NCI-H1436 (cell line): ENCODE measurements at regions not wholly inside any gene's neighbourhood (a gene's known extent, or its start where the extent isn't known, plus 50 kb on each side); places are given as distances from the start of the nearest gene placed in this dataset.
A peak's percentile ranks its signal among the peaks of the same experiment; 100 is the strongest.
"Not testable (repeated sequence)": the region's sequence is repeated elsewhere in the genome, so short reads cannot be mapped to it uniquely, and the experiment has no call there.

Source experiments
- DNase-seq: peaks from one replicate; lab custom pipeline; 2025; lab: John Stamatoyannopoulos, UW

DNA sequence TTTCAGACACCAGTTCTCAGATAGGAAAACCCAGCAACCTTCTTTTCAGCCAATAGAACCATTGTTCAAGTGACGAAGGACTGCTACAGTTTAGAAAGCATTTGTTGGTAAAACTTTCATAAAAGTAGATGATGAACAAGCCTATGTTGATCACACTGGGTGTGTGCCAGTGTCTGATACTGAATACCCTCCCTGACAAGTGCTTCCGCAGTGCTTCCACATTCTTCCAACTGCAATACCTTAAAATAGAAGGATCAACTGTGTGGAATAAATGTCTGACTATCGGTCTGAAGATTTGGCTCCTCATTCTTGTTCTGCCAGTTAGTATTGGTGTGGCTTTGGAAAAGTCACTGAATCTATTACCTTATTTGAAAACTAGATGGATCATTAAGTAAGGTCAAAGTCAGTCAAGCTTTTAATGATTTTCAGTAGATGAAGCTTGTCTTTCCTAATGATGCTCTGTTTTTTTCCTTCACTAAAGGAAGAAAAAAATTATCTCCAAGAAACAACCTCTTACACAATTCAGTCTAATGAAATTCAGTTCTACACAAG lies 479.4 kb upstream of the CBLB start:
- DNase-seq = no peak

DNA sequence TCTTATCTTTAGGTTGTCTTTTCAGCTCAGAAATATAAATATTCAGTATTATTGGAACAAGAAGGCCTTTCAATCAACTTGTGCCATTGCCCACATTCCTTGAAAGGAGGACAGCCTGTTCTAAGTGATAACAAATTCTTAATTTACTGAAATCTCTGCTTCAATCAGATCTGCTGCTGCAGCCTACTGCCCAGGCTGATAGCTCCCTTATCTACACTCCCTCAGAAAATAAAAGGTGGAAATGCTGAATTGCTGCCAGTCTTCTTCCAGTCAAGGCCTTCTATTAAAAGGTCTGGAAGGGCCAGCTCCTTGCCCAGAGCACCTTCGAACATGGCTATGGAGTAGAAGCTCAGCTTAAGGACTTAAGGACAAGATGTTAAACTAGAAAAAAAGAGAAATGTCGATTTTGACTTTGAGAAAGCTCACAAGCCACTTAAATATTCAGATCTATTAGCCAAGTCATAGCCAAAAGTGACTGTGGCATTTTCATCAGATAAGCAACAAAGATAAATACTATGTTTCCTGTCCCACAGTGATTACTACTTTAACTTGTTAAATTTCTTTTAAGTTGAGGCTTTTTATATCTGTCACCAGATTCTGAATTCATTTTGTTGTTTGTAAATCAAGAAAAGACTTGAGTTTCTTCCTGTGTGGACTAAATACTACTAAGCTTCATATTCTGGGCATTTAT lies 480.5 kb upstream of the CBLB start:
- DNase-seq = no peak

DNA sequence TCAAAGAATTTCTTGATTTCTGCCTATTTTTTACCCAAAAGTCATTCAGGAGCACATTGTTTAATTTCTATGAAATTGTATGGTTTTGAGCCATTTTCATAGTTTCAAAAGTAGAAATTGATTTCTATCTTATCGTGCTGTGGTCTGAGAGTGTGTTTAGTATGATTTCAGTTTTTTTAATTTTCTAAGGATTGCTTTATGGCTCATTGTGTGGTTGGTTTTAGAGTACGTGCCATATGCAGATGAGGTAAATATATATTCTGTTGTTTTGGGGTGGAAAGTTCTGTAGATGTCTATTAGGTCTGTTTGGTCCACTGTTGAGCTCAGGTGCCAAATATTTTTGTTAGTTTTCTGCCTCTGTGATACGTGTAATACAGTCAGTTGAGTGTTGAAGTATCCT lies 487.1 kb upstream of the CBLB start:
- DNase-seq = no peak

DNA sequence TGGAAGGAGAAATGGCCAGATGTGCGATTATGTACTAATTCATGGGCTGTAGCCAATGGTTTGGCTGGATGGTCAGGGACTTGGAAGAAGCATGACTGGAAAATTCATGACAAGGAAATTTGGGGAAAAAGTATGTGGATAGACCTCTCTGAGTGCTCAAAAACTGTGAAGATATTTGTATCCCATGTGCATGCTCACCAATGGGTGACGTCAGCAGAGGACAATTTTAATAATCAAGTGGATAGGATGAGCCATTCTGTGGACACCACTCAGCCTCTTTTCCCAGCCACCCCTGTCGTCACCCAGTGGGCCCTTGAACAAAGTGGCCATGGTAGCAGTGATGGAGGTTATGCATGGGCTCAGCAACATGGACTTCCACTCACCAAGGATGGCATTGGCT lies 490.9 kb upstream of the CBLB start:
- no peak for DNase-seq

DNA sequence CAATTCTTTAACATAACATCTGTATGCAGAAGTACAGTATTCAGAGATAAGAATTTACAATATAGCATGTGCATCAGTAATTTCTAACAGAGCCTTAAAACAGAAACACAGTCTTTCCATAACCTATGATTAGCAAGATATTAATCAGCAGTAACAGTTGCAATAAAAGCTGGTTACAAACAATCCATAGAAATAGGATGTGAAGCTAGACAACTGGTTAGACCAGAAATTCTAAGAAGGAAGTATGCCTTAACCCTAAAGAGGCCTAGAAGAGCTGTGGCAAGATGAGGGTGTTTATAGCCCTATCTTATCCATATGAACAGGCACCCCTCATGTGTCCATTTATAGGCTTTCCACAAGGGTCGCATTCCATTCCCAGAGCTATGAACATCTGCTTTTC lies 492.1 kb upstream of the CBLB start:
- not testable (repeated sequence) for DNase-seq

DNA sequence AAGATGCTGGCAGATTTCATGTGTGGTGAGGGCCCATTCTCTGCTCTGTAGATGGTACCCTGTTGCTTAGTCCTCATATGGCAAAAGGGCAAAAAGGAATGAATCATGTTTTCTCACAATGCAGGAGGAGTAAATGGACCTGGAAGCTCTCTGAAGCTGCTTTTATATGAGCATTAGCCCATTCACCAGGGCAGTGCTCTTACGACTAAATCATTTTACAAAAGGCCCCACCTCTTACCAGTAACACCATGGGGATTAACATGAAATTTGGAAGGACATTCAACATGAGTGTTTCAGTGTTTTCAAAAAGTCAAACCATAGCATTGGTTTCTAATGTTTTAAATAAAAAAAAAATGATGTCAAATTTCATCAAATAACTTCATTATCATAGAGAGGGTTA lies 495.7 kb upstream of the CBLB start:
- DNase-seq = no peak

DNA sequence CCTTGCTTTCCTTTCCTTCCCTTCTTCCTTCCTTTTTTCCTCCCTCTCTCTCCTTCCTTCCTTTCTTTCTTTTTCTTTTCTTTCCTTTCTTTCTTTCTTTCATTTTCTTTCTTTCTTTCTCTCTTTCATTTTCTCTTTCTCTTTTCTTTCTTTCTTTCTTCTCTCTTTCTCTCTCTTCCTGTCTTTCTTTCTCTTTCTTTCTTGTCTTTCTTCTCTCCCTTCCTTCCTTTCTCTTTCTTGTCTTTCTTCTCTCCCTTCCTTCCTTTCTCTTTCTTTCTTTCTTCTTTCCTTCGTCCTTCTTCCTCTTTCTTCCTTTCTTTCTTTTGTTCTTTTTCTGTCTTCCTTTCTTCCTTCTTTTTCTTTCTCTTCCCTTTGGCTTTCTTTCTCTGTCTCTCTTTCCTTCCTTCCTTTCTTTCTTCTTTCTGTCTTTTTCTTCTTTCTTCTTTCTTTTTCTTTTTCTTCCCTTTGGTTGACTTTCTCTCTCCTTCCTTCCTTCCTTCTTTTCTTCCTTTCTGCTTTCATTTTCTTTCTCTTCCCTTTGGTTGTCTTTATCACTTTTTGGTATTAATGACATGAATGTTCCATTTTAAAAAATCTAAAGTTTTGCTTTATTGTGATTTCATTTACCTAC lies 496.4 kb upstream of the CBLB start:
- DNase-seq = no peak

DNA sequence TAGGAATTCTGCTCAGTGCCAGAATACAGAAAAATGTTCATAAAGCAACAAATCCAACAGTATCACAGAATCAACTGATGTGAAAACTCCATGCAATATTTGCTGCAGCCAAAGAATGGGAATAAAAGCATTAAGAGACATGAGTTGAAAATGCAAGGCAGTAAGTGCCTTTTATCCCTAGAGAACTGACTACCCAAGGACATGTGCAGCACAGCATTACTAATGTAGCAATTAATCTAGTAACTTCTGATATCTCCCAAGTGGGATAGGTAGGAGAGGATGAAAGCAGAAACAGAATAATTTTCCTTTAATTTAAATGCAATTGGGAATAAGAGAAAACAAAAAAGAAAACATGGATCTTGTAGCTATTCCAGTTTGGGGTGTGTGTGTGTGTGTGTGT lies 497.5 kb upstream of the CBLB start:
- no peak for DNase-seq

DNA sequence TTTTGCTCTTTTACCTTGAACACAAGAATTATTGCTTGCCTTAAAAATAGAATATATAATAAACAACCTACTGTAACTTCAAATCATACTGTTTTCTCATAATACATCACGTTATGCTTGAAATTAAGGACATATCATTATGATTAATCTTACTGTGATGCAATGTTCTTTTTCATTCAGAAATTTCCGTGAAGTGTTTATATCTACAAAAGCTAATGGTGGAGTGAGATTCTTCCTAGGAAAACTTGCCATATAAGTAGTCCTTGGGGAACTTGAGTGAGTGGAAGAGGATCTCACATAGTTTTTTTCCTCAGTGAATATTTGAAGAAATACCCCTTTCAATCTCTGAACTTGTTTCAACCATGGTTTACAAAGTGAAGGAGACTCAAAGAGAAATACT lies 498.7 kb upstream of the CBLB start:
- DNase-seq = no peak

DNA sequence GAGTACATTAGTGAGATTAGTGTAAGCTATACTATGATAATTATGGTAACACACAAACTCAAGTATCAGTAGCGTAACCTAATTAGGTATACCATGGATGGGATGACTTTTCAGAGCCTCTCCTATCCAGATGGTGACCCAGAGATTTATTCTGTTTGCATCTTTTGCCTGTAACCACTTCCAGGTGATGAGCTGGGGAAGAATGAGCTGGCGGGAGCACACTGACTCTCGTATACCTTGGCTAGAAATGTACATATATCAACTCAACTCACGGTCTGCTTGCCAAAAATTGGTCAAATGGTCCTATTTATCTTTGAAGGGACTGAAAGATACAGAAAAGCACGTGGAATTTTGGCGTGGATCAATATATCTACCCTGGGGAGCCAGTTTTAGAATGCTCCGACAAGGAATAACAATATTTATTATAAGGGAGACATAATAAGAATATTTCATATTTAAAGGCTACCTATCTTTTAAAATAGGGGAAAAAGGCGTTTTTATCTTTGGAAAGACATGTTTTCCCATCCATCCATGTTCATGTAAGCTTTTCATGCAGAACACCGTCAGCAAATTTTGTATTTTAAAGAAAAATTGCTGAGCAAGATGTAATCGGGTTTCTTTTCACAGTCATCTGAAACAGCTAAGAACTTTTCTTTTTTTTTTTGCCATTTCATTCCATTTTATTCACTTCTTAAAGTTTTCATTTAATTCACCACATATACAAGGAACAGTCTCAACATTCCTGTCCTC lies 502.6 kb upstream of the CBLB start:
- no peak for DNase-seq

DNA sequence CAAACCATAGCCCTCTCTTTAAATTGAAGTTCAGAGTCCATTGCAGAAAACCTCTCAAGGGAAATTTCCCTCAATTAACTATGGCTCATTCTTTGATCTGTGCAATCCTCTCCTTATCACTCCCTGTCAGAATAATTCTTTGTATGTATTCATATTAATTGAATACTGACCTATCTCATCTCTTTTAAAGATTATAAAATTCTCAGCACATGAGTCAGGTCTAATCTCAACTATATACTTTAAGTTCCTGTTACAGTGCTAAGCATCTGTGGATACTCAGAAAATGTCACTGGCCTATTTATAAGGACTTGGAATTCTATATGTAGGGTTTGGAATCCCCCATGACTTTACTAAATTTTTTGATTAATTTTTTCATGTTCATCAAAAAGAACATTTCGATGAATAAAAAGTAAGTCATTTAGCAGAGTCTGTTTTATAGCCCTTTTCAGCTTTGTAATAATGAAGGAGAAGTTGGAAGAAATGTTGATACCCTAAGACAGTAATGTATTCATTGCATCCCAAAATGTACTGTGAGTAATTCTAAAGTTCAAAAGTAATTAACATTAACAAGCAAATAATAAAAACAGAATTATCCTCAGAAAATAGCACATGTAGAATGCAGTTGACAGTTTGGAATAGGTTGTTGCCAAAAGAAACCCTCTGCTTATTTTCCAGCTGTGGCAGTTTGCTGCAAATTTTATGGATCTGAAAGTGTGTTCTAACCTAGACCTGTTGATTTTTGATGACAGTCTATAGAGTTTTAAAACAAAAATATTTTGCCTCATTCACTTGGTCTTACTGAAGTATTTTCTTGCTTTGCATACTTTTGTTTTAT lies 503.4 kb upstream of the CBLB start:
- no peak for DNase-seq

DNA sequence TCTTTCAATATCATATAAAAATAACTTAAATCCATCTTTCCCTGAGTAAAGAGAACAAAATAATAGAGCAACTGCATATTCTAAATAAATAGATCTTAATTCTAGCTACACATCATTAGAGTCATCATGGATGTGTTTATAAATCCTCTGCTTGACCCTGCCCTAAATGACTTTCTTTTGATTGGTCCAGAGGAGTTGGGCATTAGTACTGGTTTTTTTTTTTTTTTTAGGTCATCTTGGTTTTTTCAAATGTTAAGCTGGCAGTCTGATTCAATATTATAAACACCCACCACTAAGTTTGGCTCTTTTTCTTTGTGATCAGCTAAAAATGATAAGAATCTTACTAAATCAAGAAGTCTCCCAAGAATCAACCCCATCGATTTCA lies 504.0 kb upstream of the CBLB start:
- DNase-seq = no peak

DNA sequence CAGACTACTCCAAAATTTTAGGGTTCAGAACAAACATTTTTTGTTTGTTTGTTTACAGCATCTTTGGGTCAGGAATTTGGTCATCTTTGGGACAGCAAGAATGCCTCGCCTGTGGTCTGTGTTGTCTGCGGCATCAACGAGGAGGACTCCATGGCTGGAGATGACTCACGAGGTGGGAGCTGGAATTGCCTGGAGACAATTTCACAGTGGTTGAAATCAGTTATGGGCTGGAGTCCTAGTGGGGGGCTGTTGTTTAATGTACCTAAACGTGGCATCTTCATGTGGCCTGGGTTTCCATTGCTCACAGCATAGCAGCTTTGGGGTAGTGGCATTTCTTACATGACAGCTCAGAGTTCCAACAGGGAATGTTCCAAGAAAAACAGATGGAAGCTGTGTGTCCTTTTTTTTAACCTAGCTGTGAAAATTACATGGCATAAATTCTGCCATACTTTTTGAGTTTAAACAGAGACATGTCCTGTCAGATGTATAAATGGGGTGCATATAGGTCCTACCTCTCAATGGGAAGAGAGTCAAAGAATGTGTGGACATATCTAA lies 507.3 kb upstream of the CBLB start:
- DNase-seq = no peak

DNA sequence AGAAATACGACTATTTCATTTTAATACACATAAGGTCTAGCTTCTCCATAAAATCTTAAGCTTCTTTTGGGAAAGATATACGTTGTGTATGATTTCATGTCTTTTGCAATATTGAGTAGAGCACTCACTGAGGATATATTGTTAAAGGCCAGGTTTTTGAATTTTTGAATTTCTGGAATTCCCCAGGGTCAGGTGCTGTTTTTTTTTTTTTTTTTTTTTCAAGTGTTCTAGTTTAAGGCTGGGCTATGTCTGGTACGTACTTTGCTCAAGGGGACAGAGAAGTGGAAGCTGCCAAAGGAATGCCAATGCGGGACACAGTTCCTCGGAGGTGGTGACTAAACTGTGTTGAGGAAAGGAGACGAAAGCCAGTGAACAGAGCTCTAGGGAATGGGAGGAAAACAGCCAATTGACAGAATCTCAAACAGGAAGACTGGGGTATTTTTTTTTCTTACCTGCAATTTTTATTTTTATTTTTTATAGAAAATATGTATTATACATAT lies 510.5 kb upstream of the CBLB start:
- no peak for DNase-seq

DNA sequence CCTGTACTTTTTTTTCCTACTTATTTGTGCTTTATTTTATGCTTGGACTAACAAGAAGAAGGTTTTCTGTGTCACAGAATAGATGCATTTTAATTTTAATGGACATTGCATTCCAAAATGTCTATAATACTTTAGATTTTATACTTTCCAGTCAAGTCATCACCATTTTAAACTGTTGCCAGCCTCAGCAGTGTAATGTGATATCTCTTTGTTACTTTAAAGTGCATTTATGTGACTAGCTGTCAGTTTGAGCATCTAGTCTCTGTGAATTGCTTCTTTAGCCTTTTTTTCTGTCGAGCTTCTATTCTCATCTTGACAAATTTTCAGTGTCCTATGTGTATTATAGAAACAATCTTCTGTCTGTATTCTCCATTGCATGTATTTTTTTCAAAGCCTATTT lies 511.4 kb upstream of the CBLB start:
- DNase-seq = no peak

DNA sequence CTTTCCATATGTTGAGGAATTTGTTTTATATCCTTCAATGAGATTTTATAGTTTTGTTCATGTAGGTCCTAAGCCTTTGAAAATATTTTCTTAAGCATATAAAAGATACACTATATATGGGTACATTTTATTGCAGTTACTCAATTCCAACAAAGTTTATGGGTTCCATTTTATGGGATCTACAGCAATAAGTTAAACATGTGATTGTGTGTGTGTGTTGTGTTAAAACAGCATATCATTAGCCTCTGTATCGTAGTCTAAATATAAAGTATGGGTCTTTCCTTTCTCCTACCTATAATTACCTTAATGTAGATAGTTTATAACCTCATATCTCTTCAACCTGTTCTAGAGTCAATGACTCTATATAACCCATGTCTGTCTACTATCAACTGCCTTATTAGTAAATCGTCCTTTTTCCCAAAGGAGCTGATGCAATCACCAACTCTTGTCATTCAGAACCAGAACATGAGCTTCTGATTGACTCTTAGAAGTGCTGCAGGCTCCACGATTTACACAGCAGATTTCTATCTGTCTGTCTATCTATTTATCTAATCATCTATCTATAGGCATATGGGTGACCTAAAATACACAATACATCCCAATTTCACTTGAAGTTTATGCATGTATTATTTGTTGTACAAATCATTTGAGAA lies 512.6 kb upstream of the CBLB start:
- no peak for DNase-seq

DNA sequence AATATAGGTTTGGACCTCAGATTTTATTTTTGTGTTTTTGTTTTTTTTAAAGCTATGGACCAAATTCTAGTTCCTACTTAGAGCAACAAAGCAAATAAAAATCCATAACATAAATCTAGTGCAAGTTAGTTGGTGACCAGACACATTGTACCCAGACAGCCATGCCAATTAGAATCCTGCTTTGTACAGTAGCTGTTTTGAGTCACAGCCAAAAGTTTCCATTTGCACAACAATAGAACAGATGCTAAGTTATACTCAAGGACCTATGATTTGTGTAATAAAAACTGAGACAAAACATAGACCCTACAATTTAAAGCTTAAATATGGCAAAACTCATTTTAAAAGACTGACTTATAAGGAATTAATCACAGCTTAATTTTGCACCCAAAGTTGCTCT lies 513.1 kb upstream of the CBLB start:
- DNase-seq = peak; percentile 56

DNA sequence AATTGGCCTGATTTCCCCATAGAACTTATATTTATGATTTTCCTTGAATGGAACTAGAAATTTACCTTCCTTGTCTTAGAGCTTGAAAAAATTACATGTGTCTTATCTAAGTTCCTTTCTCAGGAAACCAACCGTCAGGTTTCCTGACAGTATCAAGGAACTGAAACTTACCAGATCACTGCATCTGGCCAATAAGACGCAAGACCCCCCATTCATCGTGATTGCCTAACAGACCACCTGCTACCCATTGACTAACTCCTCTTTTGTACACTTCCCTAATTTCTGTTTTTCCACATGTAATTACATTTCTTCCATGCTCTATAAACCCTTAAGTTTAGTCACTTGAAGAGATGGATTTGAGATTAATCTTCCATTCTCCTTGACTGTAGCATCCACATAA lies 517.2 kb upstream of the CBLB start:
- DNase-seq = no peak

DNA sequence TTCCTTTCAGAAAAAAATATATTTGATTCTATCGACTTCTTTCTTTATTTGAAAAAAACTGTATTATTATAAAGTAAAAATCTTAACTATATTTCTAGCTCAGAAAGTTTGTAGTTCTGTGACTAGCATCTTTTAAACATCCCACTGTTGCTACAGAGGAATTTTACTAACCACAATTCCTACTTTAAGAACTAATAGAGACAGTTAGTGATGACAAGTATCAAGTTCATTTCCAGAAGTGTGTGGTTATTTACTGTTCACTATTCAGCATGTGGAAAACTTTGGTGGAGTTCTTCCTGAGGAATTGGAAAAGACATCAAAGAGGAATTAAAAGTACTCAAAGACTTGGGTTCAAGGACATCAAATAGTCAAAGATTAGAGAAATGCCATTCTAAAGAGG lies 524.1 kb upstream of the CBLB start:
- no peak for DNase-seq

DNA sequence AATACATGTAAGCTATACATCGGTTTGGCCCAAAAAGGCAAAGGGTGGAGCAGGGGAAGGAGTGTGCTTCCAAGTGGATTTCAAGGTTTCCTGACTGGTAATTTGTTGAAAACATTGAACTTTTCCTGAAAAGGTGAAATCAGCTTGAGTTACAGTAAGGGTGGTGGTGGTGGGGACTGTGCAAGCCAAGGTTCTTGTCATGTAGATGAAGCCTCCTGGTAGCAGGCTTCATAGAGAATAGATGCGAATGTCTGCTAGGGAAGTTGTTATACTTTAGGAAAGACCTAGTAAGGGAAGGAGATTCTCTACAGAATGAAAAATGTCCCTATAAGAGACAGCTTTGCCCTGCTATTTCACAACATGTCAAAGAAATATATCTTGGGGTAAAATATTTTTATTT lies 528.2 kb upstream of the CBLB start:
- DNase-seq = no peak

DNA sequence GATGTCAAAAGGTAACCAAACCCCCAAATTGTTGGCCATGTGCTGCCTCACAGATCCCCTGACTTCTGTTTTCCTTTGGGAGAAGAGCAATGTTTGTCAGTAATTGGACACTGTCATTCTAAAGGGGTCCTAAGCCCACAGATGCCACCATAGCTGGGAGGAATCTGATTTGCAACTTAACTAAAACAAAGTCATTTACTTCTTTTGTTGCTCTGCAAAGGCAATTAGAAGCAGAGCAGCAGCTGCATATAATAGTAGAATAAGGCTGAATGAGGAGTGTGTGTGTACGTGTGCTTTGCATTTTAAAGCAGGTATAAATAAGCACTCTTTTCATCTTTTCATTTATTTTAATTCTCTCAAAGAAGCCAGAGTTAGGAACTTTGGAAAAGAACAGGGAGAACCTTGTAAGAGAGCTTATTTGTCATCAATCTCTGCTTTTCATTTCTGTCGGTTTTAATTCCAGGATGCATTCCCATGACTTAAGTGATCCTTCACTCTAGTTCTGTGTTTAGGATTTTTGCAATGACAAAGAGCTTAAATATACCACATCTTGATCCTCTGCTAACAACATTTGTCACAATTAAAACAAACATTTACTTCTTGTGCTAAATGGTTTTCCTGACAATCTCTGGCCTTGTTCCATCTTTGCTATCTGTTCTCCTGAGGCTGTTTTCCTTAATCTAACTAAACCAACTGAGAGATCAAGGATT lies 530.2 kb upstream of the CBLB start:
- DNase-seq = peak; percentile 21
